Peyer's patch (tissue), 4 donors: ENCODE measurements at regions not wholly inside any gene's neighbourhood (a gene's known extent, or its start where the extent isn't known, plus 50 kb on each side); places are given as distances from the start of the nearest gene placed in this dataset.
"Not testable (repeated sequence)": the region's sequence is repeated elsewhere in the genome, so short reads cannot be mapped to it uniquely, and the experiment has no call there.

Experiments used
- DNase-seq, 3 donors: peaks; one replicate each; pipeline ENCODE4 v3.0.0-alpha.2; 2017 to 2019
- H3K27ac ChIP-seq, 4 donors: fragments of 200-600 bp; sonication (generic); one replicate each; pipeline ENCODE4 v1.5.1; 2016 to 2019
- H3K27me3 ChIP-seq, 2 donors: fragments of 200-600 bp; sonication (generic); one replicate each; pipeline ENCODE4 v1.5.1; 2019
- H3K36me3 ChIP-seq, 3 donors: fragments of 200-600 bp; sonication (generic); one replicate each; pipeline ENCODE4 v1.5.1; 2016 to 2019
- H3K4me1 ChIP-seq, 4 donors: fragments of 200-600 bp; sonication (generic); one replicate each; pipeline ENCODE4 v1.5.1; 2016 to 2019
- H3K4me3 ChIP-seq, 4 donors: fragments of 200-600 bp; sonication (generic); 1 replicate in 3 of 4; 2 replicates in 1 of 4; pipeline ENCODE4 v1.5.1; 2016 to 2019; ENCODE audit warnings: mild to moderate bottlenecking in 1 of 4
- H3K9me3 ChIP-seq, 4 donors: fragments of 200-600 bp; sonication (generic); one replicate each; pipeline ENCODE4 v1.5.1; 2016 to 2019; ENCODE audit warnings: mild to moderate bottlenecking in 1 of 4
- POLR2A ChIP-seq, 2 donors: fragments of 450-650 bp; IDR thresholded peaks; one replicate each; pipeline ENCODE4 v1.5.1; 2017; ENCODE audit warnings: antibody characterized with exemption in 2 of 2, mild to moderate bottlenecking in 2 of 2, moderate library complexity in 2 of 2
- TF ChIP-seq, protein P1 (sequence below), 6 experiments: fragments of 450-650 bp in 4 of 6; fragments of 200-600 bp in 2 of 6; sonication (generic) in 1 of 6; IDR thresholded peaks; one replicate each; pipeline ENCODE4 v1.5.1; 2017 to 2019; ENCODE audit warnings: antibody characterized with exemption in 6 of 6, mild to moderate bottlenecking in 3 of 6, moderate library complexity in 1 of 6

GRCh38 chr4:119962631-119963030, 104.0 kb downstream of the MAD2L1 start:
- no peak overlapping the region for H3K27ac ChIP-seq
- no peaks in the 10 kb centered on the region for H3K9me3 ChIP-seq
- DNase-seq, result no peak
- H3K4me3 ChIP-seq, result no peak overlapping the region
- no peaks in the 10 kb centered on the region for H3K36me3 ChIP-seq
- no peaks in the 10 kb centered on the region for H3K27me3 ChIP-seq
- no peaks in the 10 kb centered on the region for H3K4me1 ChIP-seq
- TF ChIP-seq, protein P1, sequence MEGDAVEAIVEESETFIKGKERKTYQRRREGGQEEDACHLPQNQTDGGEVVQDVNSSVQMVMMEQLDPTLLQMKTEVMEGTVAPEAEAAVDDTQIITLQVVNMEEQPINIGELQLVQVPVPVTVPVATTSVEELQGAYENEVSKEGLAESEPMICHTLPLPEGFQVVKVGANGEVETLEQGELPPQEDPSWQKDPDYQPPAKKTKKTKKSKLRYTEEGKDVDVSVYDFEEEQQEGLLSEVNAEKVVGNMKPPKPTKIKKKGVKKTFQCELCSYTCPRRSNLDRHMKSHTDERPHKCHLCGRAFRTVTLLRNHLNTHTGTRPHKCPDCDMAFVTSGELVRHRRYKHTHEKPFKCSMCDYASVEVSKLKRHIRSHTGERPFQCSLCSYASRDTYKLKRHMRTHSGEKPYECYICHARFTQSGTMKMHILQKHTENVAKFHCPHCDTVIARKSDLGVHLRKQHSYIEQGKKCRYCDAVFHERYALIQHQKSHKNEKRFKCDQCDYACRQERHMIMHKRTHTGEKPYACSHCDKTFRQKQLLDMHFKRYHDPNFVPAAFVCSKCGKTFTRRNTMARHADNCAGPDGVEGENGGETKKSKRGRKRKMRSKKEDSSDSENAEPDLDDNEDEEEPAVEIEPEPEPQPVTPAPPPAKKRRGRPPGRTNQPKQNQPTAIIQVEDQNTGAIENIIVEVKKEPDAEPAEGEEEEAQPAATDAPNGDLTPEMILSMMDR (IDR thresholded peaks at IDR 0.05), result no peak
- no peak for TF ChIP-seq POLR2A (IDR thresholded peaks at IDR 0.05)

DNA sequence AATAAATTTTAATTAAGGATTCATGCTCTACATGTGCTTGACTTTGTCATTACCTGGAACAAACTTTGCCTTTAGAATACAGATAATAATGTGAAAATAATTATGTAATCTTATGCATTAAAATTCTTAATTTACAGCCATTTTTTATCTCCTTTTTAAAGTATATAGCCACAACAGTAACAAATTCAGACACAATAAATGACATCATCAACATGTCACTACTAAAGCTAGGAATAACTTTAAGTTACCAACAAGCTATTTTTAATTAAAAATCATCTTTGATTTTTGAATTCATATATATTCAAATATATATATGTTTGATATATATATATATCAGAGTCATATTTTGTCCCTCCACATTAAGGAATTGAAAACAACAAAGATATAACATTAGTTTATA, 107.7 kb downstream of the MAD2L1 start:
- no peaks in the 10 kb centered on the region for H3K27me3 ChIP-seq
- no peak overlapping the region for H3K27ac ChIP-seq
- no peak for DNase-seq
- no peaks in the 10 kb centered on the region for H3K4me1 ChIP-seq
- TF ChIP-seq POLR2A (IDR thresholded peaks at IDR 0.05), result no peak
- TF ChIP-seq, protein P1 (IDR thresholded peaks at IDR 0.05), result no peak
- no peaks in the 10 kb centered on the region for H3K9me3 ChIP-seq
- H3K4me3 ChIP-seq, result no peak overlapping the region
- H3K36me3 ChIP-seq, result no peaks in the 10 kb centered on the region

DNA sequence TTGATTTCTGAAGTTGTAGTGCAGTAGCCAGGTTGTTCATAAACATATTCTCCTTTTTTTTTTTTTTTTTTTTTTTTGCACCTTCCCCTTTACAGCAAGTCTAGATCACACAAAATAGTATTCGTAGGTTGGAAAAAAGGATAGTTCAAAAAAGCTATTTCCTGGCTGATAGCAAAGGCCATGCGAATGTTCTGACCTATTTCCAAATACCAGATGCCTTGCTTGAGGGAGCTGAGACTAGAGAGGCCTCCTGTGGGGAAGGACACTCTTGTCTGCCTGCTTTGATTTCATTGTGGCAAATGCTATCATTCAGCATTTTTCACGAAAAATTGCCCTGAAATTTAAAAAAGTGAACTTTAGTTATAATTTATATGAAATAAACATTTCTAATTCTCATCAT, 111.4 kb downstream of the MAD2L1 start:
- DNase-seq, result no peak
- H3K4me1 ChIP-seq, result no peaks in the 10 kb centered on the region
- no peaks in the 10 kb centered on the region for H3K36me3 ChIP-seq
- no peaks in the 10 kb centered on the region for H3K9me3 ChIP-seq
- no peaks in the 10 kb centered on the region for H3K27me3 ChIP-seq
- H3K27ac ChIP-seq, result no peak overlapping the region
- TF ChIP-seq POLR2A (IDR thresholded peaks at IDR 0.05), result no peak
- TF ChIP-seq, protein P1 (IDR thresholded peaks at IDR 0.05), result no peak
- H3K4me3 ChIP-seq, result no peak overlapping the region

DNA sequence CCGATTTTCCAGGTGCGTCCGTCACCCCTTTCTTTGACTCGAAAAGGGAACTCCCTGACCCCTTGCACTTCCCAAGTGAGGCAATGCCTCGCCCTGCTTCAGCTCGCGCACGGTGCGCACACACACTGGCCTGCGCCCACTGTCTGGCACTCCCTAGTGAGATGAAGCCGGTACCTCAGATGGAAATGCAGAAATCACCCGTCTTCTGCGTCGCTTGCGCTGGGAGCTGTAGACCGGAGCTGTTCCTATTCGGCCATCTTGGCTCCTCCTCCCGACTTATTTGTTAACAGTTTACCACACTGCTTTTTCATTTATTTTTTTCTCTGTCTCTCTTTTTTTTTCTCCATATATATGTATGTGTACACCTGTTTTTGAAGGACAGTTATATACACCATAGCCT, 112.2 kb downstream of the MAD2L1 start:
- not testable (repeated sequence) for H3K9me3 ChIP-seq, H3K27me3 ChIP-seq, DNase-seq, H3K27ac ChIP-seq, H3K4me1 ChIP-seq, H3K36me3 ChIP-seq, H3K4me3 ChIP-seq

DNA sequence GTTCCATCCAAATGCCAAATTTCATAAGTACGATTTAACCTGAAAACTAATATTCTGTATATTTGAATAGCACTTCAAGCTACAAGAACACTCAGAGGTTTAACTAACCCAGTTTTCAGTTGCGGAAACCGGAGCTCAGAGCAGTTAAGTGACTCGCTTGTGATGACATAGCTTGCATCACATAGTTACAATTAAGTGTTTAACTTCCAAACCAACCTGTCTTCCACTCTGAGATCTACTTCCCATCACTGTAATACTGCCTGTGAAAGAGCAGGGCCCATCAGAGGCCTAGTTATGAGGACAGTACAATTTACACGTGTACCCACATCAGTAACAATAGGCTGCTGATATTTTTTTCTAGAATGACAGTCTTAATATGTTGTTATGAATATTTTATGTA, 120.3 kb downstream of the MAD2L1 start:
- H3K36me3 ChIP-seq, result no peaks in the 10 kb centered on the region
- no peaks in the 10 kb centered on the region for H3K27me3 ChIP-seq
- no peaks in the 10 kb centered on the region for H3K4me1 ChIP-seq
- H3K4me3 ChIP-seq, result no peak overlapping the region
- H3K27ac ChIP-seq, result no peak overlapping the region
- TF ChIP-seq, protein P1 (IDR thresholded peaks at IDR 0.05), result no peak
- no peak for TF ChIP-seq POLR2A (IDR thresholded peaks at IDR 0.05)
- no peak for DNase-seq
- no peaks in the 10 kb centered on the region for H3K9me3 ChIP-seq

GRCh38 chr4:119942806-119943205, 123.8 kb downstream of the MAD2L1 start:
- TF ChIP-seq POLR2A (IDR thresholded peaks at IDR 0.05), result no peak
- TF ChIP-seq, protein P1 (IDR thresholded peaks at IDR 0.05), result no peak
- no peaks in the 10 kb centered on the region for H3K36me3 ChIP-seq

More at GRCh38 chr4:119942806-119943205, 123.8 kb downstream of the MAD2L1 start:
- no peak for DNase-seq
- Histone ChIP-seq H3K4me3 (no peak overlapping the region), H3K9me3 (no peaks in the 10 kb centered on the region), H3K27ac (no peak overlapping the region), H3K27me3 (no peaks in the 10 kb centered on the region), H3K4me1 (no peaks in the 10 kb centered on the region)
